NCI-H2081 treated with DMSO at 0.1 percent for 48 hours (cell line): ENCODE measurements at regions not wholly inside any gene's neighbourhood (a gene's known extent, or its start where the extent isn't known, plus 50 kb on each side); places are given as distances from the start of the nearest gene placed in this dataset.
"Not testable (repeated sequence)": the region's sequence is repeated elsewhere in the genome, so short reads cannot be mapped to it uniquely, and the experiment has no call there.

ENCODE experiments used
- DNase-seq: peaks from one replicate; lab custom pipeline; 2025; lab: John Stamatoyannopoulos, UW

- DNase-seq, result no peak
These were observed 57.4 kb upstream of the ZBTB20 start for GRCh38 chr3:115204475-115204874.

GRCh38 chr3:115208066-115208750, 61.1 kb upstream of the ZBTB20 start:
- DNase-seq, result no peak

GRCh38 chr3:115211810-115212492, 64.9 kb upstream of the ZBTB20 start:
- DNase-seq, result no peak

- DNase-seq, result no peak
These were observed 65.5 kb upstream of the ZBTB20 start for GRCh38 chr3:115212615-115213014.

- not testable (repeated sequence) for DNase-seq
These were observed 66.0 kb upstream of the ZBTB20 start for GRCh38 chr3:115213052-115213451.

DNA sequence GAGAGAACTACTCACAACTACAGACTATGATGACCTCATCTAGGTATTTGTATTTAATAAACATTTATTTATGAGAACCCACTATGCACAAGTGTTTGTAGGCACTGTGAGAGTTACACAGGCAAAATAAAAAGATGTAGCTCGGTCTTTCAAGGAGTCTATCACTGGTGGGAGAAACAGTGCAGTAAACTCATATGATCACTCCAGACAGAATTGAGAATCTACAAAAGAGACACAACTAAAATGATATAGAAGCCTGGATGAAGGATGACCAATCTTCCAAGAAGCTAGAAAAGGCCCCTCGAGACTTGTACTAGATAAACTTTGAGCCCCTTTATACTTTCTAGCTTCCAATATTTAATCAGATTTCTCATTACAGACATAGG, 70.2 kb upstream of the ZBTB20 start:
- DNase-seq, result no peak

GRCh38 chr3:115217678-115218451, 70.8 kb upstream of the ZBTB20 start:
- peak; percentile 16 for DNase-seq

GRCh38 chr3:115218859-115219258, 71.8 kb upstream of the ZBTB20 start:
- no peak for DNase-seq

DNA sequence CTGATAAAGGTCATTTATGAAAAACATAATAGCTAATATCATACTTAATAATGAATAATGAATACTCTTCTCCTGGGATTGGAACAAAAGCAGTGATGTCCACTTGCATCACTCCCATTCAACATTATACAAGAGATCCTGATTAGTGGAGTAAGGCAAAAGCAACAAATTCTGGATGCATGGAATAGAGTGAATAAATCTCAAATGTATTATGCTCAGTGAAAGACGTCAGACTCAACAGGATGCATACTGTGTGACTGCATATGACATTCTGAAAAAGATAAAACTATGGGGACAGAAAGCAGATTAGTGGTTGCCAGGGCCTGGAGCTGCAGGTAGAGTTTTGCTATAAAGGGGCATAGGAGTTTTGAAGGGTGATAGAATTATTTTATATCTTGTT, 77.6 kb upstream of the ZBTB20 start:
- no peak for DNase-seq

DNA sequence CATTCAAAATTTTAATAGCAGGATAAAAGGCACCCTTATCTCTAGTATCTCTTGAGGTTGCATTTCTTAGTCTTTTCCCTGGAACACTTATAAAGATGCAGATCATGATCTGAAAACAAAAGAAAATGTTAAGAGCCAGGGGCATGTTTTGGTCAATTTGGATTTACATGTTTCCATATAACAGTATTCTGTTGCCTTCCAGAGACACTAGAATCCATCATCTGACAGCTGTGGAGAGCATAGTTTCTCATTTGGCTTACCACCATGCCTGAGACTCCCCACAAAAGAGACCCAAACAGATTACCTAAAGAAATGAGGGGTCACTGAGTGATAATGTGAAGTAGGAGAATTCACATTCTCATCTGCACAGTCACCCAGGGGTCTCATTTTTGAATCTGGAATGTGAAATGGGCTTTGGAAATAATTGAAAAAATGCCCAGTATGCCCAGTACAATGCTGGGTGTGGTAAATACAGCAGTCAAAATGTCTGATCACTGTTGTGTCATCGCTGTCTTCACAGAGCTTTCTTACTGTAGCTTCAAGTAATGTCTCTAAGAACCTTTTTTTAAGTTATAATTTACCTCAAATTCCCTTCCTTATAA, 79.9 kb upstream of the ZBTB20 start:
- no peak for DNase-seq

DNA sequence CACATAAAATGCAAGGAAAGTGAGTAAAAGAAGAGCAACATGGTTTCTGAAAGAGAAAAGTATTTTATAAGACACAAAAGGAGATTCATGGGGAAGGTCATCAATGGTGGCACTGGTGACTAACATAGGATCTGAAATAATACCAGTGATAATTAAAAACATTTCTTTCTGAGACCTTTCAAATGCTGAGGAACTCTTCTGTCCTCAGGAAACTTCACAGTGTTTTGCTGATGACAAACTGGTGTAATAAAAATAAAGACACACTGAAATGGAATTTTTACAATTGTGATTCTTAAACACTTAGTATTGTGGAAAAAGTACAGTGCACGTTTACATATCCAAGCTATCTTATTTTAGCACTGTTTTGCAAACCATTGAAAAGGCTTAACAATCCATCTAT, 80.4 kb upstream of the ZBTB20 start:
- no peak for DNase-seq

DNA sequence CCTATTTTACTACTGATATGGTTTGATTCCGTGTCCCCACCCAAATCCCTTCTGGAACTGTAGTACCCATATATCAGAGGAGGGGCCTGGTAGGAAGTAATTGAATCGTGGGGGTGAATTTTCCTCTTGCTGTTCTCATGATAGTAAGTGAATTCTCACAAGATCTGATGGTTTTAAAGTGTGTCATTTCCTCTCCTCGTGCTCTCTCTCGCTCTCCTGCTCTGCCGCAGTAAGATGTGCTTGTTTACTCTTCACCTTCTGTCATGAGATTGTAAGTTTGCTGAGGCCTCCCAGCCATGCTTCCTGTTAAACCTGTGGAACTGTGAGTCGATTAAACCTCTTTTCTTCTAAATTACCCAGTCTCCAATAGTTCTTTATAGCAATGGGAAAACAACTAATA, 81.2 kb upstream of the ZBTB20 start:
- DNase-seq, result no peak

DNA sequence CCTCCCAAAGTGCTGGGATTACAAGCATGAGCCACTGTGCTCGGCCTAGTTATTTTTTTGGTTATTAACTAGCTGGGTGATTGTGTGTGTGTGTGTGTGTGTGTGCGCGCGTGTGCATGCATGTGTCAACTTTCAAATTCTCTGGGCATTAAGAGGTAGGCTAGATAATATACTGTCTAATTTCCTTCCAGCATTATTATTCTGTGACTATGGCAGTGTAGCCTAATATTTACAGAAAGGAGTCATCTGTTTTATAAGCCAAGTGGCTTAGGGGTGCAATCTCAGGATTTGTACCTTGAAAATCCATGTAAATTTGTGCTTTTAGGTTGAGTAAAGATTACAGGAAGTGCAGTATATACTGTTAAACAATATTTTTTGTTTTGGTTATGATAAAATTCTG, 85.1 kb upstream of the ZBTB20 start:
- DNase-seq, result no peak

- DNase-seq, result no peak
These were observed 85.9 kb upstream of the ZBTB20 start for GRCh38 chr3:115233021-115233420.

- no peak for DNase-seq
These were observed 89.4 kb upstream of the ZBTB20 start for GRCh38 chr3:115236496-115236895.

- peak; percentile 47 for DNase-seq
These were observed 92.6 kb upstream of the ZBTB20 start for GRCh38 chr3:115239717-115240116.

DNA sequence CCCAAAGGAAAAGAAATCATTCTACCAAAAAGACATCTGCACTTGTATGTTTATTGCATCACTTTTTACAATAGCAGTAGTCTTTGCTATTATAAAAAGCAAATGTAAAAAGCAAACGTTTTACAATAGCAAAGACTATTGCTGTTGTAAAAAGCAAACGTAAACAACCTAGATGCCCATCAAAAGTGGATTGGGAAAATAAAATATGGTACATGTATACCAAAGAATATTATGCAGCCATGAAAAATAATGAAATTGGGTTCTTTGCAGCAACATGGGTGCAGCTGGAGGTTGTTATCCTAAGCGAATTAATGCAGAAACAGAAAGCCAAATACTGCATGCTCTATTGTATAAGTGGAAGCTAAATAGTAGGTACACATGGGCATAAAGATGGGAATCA, 97.3 kb upstream of the ZBTB20 start:
- no peak for DNase-seq

DNA sequence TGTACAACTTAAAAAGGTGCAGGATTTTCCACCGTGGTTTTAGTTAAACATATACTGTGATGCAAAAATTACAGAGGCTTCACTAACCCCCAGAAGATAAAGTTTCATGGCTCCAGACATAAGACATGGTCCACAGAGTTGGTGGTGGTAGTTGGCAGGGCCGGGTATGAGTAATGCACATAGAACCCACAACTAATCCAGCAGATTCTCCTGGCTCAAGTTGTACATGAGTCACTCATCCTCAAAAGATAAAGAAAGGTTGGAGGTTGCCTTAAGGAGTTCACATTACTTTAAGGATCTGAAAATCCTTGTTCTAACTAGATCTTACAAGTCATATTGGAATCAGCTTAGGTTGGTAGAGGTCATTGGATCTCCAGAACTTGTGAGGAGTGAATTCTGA, 98.3 kb upstream of the ZBTB20 start:
- DNase-seq, result no peak

GRCh38 chr3:115245899-115246298, 98.8 kb upstream of the ZBTB20 start:
- no peak for DNase-seq

DNA sequence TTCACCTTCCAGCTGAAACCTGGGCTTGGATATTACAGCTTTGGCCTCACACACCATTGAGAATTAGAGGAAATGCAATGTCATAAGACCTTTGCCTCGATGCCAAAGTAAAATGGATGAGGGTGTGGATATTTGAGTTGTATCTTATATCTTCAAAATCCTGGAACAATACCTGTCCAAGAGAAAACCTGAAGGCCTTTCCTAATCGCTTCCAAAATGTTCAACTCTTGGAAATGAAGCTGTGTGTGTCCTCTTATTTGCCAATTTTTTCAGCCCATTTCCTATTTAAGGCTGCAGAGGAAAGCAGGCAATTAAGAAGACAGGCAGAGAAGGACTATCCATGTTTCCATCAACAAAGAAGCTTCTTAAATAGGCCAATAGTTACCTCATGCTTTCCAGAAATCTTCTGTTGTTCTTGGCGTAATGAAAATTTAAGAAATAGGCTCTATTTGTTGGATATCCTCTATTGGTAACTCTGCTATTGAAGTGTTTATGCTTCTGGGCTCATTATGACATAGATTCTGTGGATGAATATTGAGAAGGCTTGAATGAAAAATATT, 99.5 kb upstream of the ZBTB20 start:
- DNase-seq, result no peak

DNA sequence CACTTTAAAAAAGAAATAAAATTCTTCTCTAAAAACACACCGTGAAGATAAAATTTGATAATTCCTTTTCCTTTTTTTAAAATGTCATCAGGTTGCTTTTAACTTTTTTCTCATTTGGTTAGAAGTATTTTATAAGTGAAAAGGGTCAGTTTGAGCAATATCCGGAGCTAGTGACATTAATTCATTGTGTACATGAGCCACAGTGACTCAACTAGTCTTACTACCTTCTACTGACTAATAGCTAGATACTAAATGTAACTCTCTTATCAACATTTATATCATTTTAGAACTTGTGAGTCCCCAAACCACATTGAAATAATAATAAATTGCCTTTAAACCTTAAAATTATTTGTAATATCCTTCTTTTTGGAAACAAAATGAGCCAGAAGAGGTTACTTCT, 101.2 kb upstream of the ZBTB20 start:
- no peak for DNase-seq

GRCh38 chr3:115251509-115251908, 104.4 kb upstream of the ZBTB20 start:
- DNase-seq, result no peak
